ENCODE measurements at regions not wholly inside any gene's neighbourhood (a gene's known extent, or its start where the extent isn't known, plus 50 kb on each side); places are given as distances from the start of the nearest gene placed in this dataset.

DNA sequence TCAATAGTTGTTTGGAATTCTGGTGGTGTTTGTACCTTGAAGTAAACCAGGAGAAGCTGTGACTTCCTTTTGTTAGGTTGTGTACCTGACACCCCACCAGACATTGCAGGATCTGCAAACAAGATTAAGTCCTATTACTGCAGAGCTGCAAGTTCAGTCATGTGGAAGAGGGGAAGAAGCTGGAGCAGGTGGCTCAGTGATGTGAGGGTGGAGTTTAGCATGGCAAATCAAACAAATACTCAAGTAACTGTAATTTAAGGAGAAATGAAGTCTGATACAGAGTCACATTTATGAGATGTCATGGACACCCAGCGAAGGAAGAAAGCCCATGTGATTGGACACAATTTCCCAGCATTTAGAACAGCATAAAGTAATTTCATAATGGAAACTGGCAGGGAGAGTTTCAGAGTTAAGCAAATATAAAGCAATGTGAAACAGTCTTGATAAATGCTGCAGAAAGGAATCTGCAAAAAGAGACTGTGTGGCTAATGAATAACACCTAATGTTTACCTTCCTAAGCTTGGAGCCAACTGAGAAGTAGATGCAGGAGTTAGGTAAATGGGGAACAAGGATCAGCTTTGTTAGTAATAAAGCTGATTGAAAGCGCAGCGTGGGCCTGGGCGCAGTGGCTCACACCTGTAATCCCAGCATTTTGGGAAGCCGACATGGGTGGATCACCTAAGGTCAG, 249.1 kb downstream of the GBA3 start:
- Histone ChIP-seq H3K9ac (ENCODE audit: low read length) (no peak overlapping the region), H2AFZ (ENCODE audit: low read length) (no peak overlapping the region), H3K9me2 (replicated peaks; ENCODE audit: insufficient read depth, low read length) (no peaks in the 10 kb centered on the region), H3K4me3 (ENCODE audit: low read length) (no peak overlapping the region), H3K79me2 (ENCODE audit: low read length) (no peaks in the 10 kb centered on the region), H3K4me1 (ENCODE audit: low read length) (no peaks in the 10 kb centered on the region), H4K20me1 (ENCODE audit: insufficient read depth, low read length) (no peaks in the 10 kb centered on the region), H3K9me3 (replicated peaks; ENCODE audit: insufficient read depth, low read length) (no peaks in the 10 kb centered on the region), H3F3A (ENCODE audit: insufficient read depth, low read length) (no peaks in the 10 kb centered on the region), H3K4me2 (ENCODE audit: low read depth, low read length) (no peak overlapping the region), H3K36me3 (replicated peaks; ENCODE audit: insufficient read depth, low read length) (no peaks in the 10 kb centered on the region), H3K27me3 (replicated peaks; ENCODE audit: insufficient read depth, low read length) (no peaks in the 10 kb centered on the region), H3K27ac (ENCODE audit: low read length) (no peak overlapping the region)
- DNase-seq = no peak
- TF ChIP-seq EZH2phosphoT487 (IDR thresholded peaks at IDR 0.05; ENCODE audit: low read length) (no peak), EZH2 (optimal IDR thresholded peaks at IDR 0.05; ENCODE audit: low read depth, low read length) (no peak)
- TF ChIP-seq, protein P1, sequence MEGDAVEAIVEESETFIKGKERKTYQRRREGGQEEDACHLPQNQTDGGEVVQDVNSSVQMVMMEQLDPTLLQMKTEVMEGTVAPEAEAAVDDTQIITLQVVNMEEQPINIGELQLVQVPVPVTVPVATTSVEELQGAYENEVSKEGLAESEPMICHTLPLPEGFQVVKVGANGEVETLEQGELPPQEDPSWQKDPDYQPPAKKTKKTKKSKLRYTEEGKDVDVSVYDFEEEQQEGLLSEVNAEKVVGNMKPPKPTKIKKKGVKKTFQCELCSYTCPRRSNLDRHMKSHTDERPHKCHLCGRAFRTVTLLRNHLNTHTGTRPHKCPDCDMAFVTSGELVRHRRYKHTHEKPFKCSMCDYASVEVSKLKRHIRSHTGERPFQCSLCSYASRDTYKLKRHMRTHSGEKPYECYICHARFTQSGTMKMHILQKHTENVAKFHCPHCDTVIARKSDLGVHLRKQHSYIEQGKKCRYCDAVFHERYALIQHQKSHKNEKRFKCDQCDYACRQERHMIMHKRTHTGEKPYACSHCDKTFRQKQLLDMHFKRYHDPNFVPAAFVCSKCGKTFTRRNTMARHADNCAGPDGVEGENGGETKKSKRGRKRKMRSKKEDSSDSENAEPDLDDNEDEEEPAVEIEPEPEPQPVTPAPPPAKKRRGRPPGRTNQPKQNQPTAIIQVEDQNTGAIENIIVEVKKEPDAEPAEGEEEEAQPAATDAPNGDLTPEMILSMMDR (IDR thresholded peaks at IDR 0.05; ENCODE audit: low read length) = no peak

DNA sequence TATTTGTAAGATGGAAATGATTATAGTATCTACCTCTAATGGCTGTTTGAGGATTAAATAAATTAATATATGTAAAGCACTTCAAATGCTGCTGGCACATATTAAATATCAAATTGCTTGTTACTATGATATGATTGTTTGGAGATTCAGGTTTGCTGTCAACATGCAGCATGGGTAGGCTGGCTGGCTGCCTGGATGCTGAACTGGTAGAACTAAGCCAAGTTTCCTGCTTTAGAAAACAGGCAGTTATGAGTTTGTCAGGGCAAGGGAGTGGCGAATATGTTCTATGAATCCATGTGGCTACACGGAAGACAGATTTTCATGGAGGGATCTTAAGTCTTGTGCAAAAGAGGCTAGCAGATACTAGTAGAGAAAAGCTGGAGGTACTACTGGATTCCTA, 239.6 kb downstream of the GBA3 start:
- H3K27ac ChIP-seq (ENCODE audit: low read length) = no peak overlapping the region
- no peaks in the 10 kb centered on the region for H3K9me3 ChIP-seq (replicated peaks; ENCODE audit: insufficient read depth, low read length)
- H3K9ac ChIP-seq (ENCODE audit: low read length) = no peak overlapping the region
- H3K9me2 ChIP-seq (replicated peaks; ENCODE audit: insufficient read depth, low read length) = no peaks in the 10 kb centered on the region
- no peaks in the 10 kb centered on the region for H3K36me3 ChIP-seq (replicated peaks; ENCODE audit: insufficient read depth, low read length)
- H4K20me1 ChIP-seq (ENCODE audit: insufficient read depth, low read length) = no peaks in the 10 kb centered on the region
- H3K4me3 ChIP-seq (ENCODE audit: low read length) = no peak overlapping the region
- no peak for DNase-seq
- no peaks in the 10 kb centered on the region for H3F3A ChIP-seq (ENCODE audit: insufficient read depth, low read length)
- no peaks in the 10 kb centered on the region for H3K27me3 ChIP-seq (replicated peaks; ENCODE audit: insufficient read depth, low read length)
- H3K79me2 ChIP-seq (ENCODE audit: low read length) = no peaks in the 10 kb centered on the region
- H3K4me1 ChIP-seq (ENCODE audit: low read length) = no peaks in the 10 kb centered on the region
- TF ChIP-seq EZH2 (optimal IDR thresholded peaks at IDR 0.05; ENCODE audit: low read depth, low read length) (no peak), EZH2phosphoT487 (IDR thresholded peaks at IDR 0.05; ENCODE audit: low read length) (no peak)
- TF ChIP-seq, protein P1 (IDR thresholded peaks at IDR 0.05; ENCODE audit: low read length) = no peak
- no peak overlapping the region for H2AFZ ChIP-seq (ENCODE audit: low read length)
- H3K4me2 ChIP-seq (ENCODE audit: low read depth, low read length) = no peak overlapping the region

DNA sequence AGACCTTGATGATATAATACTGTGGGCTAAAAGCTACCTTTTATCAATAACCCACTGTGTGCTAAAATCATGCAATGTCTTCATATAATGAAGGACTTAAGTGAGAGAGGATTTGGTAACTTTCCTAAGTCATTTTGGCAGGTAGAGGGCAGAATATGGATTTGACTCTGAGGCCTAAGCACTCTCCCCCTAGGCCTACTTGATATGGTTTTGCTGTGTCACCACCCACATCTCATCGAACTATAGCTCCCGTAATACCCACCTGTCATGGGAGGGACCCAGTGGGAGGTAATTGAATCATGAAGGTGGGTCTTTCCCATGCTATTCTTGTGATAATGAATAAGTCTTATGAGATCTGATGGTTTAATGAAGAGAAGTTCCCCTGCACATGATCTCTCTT, 229.7 kb downstream of the GBA3 start:
- Histone ChIP-seq H3K27ac (ENCODE audit: low read length) (no peak overlapping the region), H3F3A (ENCODE audit: insufficient read depth, low read length) (no peaks in the 10 kb centered on the region), H4K20me1 (ENCODE audit: insufficient read depth, low read length) (no peaks in the 10 kb centered on the region), H3K4me1 (ENCODE audit: low read length) (no peaks in the 10 kb centered on the region), H3K4me3 (ENCODE audit: low read length) (no peak overlapping the region), H3K36me3 (replicated peaks; ENCODE audit: insufficient read depth, low read length) (no peaks in the 10 kb centered on the region), H3K4me2 (ENCODE audit: low read depth, low read length) (no peak overlapping the region), H3K9me3 (replicated peaks; ENCODE audit: insufficient read depth, low read length) (no peaks in the 10 kb centered on the region), H3K79me2 (ENCODE audit: low read length) (no peaks in the 10 kb centered on the region), H2AFZ (ENCODE audit: low read length) (no peak overlapping the region), H3K9me2 (replicated peaks; ENCODE audit: insufficient read depth, low read length) (no peaks in the 10 kb centered on the region), H3K27me3 (replicated peaks; ENCODE audit: insufficient read depth, low read length) (no peaks in the 10 kb centered on the region), H3K9ac (ENCODE audit: low read length) (no peak overlapping the region)
- TF ChIP-seq, protein P1 (IDR thresholded peaks at IDR 0.05; ENCODE audit: low read length) = no peak
- TF ChIP-seq EZH2phosphoT487 (IDR thresholded peaks at IDR 0.05; ENCODE audit: low read length) (no peak), EZH2 (optimal IDR thresholded peaks at IDR 0.05; ENCODE audit: low read depth, low read length) (no peak)
- no peak for DNase-seq
